NAMALWA (cell line): ENCODE measurements at regions not wholly inside any gene's neighbourhood (a gene's known extent, or its start where the extent isn't known, plus 50 kb on each side); places are given as distances from the start of the nearest gene placed in this dataset.
"Not testable (repeated sequence)": the region's sequence is repeated elsewhere in the genome, so short reads cannot be mapped to it uniquely, and the experiment has no call there.

Source experiments
- DNase-seq: peaks from one replicate; pipeline ENCODE4 v3.0.0-alpha.2; 2015; ENCODE audit warnings: low spot score

DNA sequence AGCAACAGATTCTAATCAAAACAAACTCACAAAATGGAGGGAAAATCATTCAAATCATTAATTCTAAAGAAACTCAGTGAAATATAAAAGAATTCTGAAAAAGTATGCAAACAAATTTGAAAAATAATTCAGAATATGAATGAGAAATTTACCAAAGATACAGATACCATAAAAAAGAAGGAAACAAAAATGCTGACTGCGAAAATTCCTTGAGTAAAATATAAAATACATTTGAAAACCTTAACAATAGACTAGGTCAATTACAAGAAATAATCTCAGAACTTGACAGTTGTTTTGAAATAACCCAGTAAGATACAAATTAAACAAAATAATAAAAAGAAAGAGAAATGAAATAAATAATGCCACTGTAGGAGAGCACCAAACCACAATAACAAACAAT lies 1289.0 kb downstream of the SLITRK1 start:
- no peak for DNase-seq

DNA sequence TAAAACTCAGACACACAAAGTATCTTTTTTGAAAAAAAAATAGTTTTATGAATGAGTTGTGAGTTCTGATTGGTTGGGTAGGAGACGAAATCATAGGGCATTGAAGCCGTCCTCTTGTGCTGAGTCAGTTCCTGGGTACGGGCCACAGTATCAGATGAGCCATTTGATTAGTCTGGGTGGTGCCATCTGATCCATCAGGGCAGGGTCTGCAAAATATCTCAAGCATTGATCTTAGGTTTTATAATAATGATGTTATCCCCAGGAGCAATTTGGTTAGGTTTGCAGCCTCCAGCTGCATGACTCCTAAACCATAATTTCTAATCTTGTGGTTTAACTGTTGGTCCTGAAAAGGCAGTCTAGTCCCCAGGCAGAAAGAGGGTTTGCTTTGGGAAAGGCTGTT lies 1310.6 kb downstream of the SLITRK1 start:
- no peak for DNase-seq

GRCh38 chr13:82569581-82569980 lies 1312.7 kb downstream of the SLITRK1 start:
- no peak for DNase-seq

DNA sequence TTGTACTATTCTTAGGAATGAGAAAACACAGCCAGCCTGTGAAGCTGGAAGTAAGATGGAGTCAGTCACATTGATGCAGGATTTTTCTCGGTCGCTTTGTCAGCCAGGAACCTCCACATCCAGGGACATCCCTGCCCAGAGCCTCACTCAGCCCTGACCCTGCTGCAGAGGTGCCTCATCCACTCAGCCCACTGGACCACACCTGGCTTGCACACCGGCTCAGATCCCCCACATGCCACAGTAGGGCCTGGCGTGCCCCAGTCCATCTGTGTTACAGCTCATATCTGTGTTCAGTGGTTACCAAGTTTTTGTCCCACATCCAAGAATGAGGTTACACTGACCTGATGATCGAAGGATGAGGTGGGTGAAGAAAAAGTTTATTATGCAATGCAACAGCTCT lies 1315.4 kb downstream of the SLITRK1 start:
- no peak for DNase-seq

DNA sequence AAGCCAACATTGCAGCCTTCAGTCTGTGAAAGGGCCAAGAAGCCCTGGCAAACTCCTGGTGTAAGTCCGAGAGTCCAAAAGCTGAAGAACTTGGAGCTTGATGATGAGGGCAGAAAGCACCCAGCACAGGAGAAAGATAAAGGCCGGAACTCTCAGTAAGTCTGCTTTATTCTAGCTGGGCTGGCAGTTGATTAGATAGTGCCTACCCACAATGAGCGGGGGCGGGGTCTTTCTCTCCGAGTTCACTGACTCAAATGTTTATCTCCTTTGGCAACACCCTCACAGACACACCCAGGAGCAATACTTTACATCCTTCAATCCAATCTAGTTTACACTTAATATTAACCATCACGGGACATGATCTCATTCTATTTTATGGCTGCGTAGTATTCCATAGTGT lies 1317.1 kb downstream of the SLITRK1 start:
- DNase-seq = no peak

DNA sequence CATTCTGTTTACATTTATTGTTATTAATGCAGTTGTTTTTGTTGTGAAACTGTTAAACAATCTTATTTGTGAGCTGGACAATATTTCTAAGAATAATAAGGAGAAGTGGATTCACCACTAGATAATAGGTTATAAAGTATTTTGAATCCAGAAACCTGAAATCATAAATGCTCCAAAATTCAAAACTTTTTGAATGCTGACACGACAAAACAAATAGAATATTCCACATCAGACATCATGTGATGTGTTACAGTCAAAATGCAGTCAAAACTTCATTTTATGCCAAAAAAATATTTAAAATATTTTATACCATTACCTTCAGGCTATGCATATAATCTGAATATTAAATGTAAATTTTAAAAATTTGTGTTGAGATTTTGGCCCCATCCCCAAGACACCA lies 1321.4 kb downstream of the SLITRK1 start:
- DNase-seq = no peak

GRCh38 chr13:82522872-82523271 lies 1359.4 kb downstream of the SLITRK1 start:
- no peak for DNase-seq

DNA sequence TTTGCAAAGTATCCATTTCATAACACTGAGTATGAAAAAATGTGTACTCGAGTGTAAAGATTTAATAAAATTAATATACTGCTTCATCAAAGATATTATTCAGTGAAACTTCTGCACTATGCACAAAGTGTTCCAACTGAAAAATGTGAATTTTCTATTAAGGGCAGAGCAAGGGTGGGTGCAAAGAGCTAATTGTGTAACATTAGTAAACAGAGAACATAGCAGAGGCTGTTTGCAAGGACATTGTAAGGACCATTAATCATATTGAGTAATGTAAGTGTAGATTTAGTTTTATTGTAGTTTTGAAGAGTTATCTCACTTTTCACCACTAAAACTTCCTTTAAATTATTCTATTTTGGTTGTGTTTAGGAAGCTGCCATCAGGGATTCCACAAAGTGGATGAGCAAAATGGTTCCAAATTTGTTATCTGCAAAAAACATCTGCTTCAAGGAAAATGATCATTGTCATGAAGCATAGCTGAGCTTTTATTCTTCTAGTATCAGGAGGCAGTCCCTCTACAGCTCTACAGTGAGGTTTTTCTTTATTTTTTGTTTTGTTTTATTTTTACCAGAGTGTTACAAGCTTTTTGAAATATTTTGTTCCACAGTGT lies 1375.4 kb downstream of the SLITRK1 start:
- DNase-seq = no peak

- no peak for DNase-seq
These were observed 1380.4 kb downstream of the SLITRK1 start for GRCh38 chr13:82501834-82502233.

DNA sequence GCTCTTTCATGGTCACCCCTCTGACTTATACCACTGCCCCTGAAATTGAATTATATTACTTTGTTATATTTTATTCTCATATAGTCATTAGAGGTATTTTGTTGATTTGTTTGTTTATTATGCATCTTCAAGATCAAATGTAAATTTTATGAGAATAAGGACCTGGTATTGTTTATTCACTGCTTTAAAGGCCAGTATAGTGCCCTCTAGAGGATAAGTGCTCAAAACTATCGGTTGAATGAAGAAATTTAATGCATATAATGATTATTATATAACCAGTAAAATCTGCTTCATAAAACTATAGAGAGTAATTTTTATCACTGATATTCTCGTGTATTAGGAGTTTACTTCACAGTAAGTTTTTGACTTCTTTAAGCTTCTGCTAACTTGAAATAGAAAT lies 1401.9 kb downstream of the SLITRK1 start:
- peak; percentile 41 for DNase-seq

- DNase-seq = no peak
These were observed 1404.8 kb downstream of the SLITRK1 start for GRCh38 chr13:82477436-82477835.

GRCh38 chr13:82467626-82468025 lies 1414.6 kb downstream of the SLITRK1 start:
- no peak for DNase-seq

GRCh38 chr13:82459575-82459974 lies 1422.7 kb downstream of the SLITRK1 start:
- DNase-seq = not testable (repeated sequence)

DNA sequence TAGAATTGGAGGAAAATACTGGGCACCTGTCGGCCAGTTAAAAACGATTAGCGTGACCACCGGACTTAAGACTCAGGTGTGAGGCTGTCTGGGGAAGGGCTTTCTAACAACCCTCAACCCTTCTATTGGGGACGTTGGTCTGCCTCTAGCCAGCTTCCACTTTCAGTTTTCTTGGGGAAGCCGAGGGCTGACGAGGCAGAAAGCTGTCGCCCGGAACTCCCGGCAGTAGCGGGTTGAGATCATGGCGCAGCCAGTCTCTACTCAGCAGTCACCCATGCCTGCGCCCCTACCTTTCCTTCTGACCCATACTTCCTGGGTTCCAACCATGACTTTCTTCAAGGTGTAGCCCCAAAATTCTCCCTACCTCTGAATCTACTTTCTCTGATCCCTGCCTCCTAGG lies 1424.1 kb downstream of the SLITRK1 start:
- no peak for DNase-seq

GRCh38 chr13:82457548-82457947 lies 1424.7 kb downstream of the SLITRK1 start:
- DNase-seq = not testable (repeated sequence)

DNA sequence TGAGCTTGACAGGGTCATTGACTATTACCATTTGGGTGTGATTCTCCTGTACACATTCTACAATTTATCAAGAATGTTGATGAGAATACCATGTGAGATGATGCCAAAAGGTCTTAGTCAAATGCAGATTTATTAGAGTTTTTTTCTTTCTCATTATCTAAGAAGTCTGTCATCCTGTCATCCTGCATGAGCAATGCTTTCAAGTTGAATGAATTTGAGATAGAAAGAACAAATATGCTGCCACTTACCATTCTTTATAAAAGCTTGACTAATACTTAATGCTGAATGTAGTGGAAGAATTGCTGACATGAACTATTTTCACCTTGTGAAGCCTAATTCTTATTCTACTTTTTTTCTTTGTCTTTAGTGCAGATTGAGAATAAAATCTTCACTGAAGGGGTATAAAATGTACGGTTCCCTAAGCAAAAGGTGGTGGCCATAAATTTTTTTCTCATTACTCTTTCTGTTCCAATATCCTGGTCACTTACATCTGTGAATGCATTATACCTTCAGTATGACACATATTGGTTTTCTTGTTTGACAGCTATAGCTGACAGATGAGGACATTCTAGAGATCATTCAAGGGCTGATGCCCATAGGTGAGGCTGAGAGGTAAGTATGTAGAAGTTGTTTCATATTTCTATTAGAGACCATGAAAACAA lies 1434.7 kb downstream of the SLITRK1 start:
- no peak for DNase-seq

GRCh38 chr13:82439159-82439904 lies 1442.9 kb downstream of the SLITRK1 start:
- DNase-seq = no peak

- no peak for DNase-seq
These were observed 1444.0 kb downstream of the SLITRK1 start for GRCh38 chr13:82438320-82438719.

DNA sequence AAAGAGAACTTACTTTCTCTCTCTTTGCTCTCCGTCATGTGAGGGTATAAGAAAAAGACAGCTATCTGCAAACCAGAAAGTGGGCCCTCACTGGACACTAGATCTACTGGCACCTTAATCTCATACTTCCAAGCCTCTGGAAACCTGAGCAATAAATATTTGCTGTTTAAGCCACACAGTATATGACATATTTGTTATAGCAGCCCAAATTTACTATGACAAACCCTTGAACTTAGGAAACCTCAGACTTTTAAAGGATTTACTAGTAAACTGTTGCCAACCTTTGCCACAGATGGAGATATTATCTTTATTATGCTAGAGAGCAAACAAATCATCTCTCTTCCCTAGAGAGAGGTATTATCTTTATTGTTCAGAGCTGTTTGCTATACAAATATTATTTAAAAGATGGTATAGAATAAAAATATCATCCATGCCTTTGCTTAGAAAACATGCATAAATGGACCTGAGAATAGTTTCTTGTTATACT lies 1446.1 kb downstream of the SLITRK1 start:
- no peak for DNase-seq

GRCh38 chr13:82432949-82433348 lies 1449.3 kb downstream of the SLITRK1 start:
- DNase-seq = no peak

DNA sequence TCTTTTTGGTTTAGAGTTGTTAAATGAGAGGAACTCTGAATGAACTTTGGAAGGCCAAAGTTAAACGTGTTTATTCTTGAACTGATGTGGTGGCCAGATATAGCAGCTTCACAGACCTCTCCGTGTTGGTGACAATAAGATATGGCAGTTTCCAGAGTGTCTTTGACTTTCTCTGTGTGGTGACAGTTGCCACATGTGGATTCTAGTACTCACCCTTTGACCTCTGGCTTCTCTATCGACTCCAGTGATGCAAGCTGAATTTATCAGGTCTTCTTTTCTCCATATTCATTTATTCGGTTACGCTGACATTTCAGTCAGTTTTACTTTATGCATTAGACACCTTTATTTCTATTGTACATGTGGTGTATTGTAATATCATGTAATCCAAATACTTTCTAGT lies 1469.5 kb downstream of the SLITRK1 start:
- no peak for DNase-seq

DNA sequence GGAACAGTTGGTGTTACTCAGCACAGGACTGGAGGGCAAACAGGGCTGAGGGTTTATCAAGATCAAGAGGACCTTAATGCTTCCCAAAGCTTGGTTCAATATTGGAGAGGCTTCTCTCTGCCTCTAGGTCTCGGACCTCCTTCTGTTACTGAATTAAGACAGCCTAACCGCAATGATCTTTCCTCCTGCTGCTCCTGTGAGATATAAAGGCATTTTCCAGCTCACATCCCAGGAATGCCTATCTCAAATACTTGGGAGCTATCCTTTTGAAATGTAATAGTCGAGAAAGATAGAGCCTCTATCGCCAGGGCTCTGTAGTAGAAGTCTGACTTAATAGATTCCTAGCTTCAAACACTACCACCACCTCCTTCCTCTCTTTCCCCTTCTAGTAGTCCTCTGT lies 1475.0 kb downstream of the SLITRK1 start:
- DNase-seq = no peak

- DNase-seq = no peak
These were observed 1507.6 kb downstream of the SLITRK1 start for GRCh38 chr13:82374719-82375118.
